WTC11 (cell line): ENCODE measurements at regions not wholly inside any gene's neighbourhood (a gene's known extent, or its start where the extent isn't known, plus 50 kb on each side); places are given as distances from the start of the nearest gene placed in this dataset.

Experiments used
- ATAC-seq: fragments of 200-7000 bp; cut with Tn5 transposase; 2 replicates; pipeline ENCODE4 v1.10.0; 2021; ENCODE audit warnings: mild to moderate bottlenecking, moderate library complexity
- CTCF ChIA-PET: fragments of 300-600 bp; sonication (Branson Sonifier 250); formaldehyde crosslinking; loops from one replicate; lab custom pipeline; 2021; ENCODE audit warnings: antibody characterized with exemption; lab: Charles Lee
- POLR2A ChIA-PET: fragments of 350-600 bp; sonication (Branson Sonifier 250); formaldehyde crosslinking; loops from one replicate; lab custom pipeline; 2021; ENCODE audit warnings: antibody characterized with exemption; lab: Charles Lee
- DNase-seq: peaks from one replicate; pipeline ENCODE4 v3.0.0; 2021; ENCODE audit warnings: low spot score
- H3K27ac Mint-ChIP-seq: 2 replicates; pipeline ENCODE4 v1.8.0; 2021; ENCODE audit warnings: mixed read lengths
- H3K27me3 Mint-ChIP-seq: 2 replicates; pipeline ENCODE4 v1.8.0; 2021; ENCODE audit warnings: low read depth, mild to moderate bottlenecking, moderate library complexity, mixed read lengths
- H3K36me3 Mint-ChIP-seq: 2 replicates; pipeline ENCODE4 v1.8.0; 2021; ENCODE audit warnings: mixed read lengths
- H3K4me1 Mint-ChIP-seq: 2 replicates; pipeline ENCODE4 v1.8.0; 2022; ENCODE audit warnings: mixed read lengths
- H3K4me3 Mint-ChIP-seq: 2 replicates; pipeline ENCODE4 v1.8.0; 2021; ENCODE audit warnings: mild to moderate bottlenecking, moderate library complexity, mixed read lengths
- H3K9me3 Mint-ChIP-seq: 2 replicates; pipeline ENCODE4 v1.8.0; 2021; ENCODE audit warnings: mixed read lengths
- ATF2 ChIP-seq: sonication (generic); formaldehyde crosslinking; IDR thresholded peaks from 2 replicates; pipeline ENCODE4 v1.8.1; 2022; ENCODE audit warnings: low read depth, missing genetic modification reagents, borderline replicate concordance
- ETV6 ChIP-seq: sonication (generic); formaldehyde crosslinking; IDR thresholded peaks from 2 replicates; pipeline ENCODE4 v1.8.1; 2022; ENCODE audit warnings: mild to moderate bottlenecking, missing genetic modification reagents
- FOXK1 ChIP-seq: sonication (generic); formaldehyde crosslinking; IDR thresholded peaks from 2 replicates; pipeline ENCODE4 v1.8.0; 2022; ENCODE audit warnings: mild to moderate bottlenecking, moderate library complexity, missing genetic modification reagents
- GABPB1 ChIP-seq: sonication (generic); formaldehyde crosslinking; IDR thresholded peaks from 2 replicates; pipeline ENCODE4 v1.8.1; 2023; ENCODE audit warnings: mild to moderate bottlenecking, missing genetic modification reagents
- GRHL2 ChIP-seq: fragments of 250-450 bp; sonication (Bioruptor Pico); IDR thresholded peaks from 2 replicates; pipeline ENCODE4 v1.8.0; 2022; ENCODE audit warnings: mild to moderate bottlenecking, moderate library complexity; ENCODE audit not compliant: insufficient replicate concordance, severe bottlenecking
- GTF2I ChIP-seq: fragments of 250-450 bp; sonication (Bioruptor Pico); conservative IDR thresholded peaks from 2 replicates; pipeline ENCODE4 v1.4.0; 2021; ENCODE audit warnings: mild to moderate bottlenecking
- JAZF1 ChIP-seq: fragments of 250-450 bp; sonication (Bioruptor Pico); IDR thresholded peaks from 2 replicates; pipeline ENCODE4 v1.9.0; 2021; ENCODE audit warnings: moderate library complexity, mild to moderate bottlenecking, inconsistent platforms
- NR1H2 ChIP-seq: sonication (generic); formaldehyde crosslinking; IDR thresholded peaks from 2 replicates; pipeline ENCODE4 v1.9.0; 2021; ENCODE audit warnings: mild to moderate bottlenecking, moderate library complexity, missing genetic modification reagents
- OVOL2 ChIP-seq: fragments of 250-450 bp; sonication (Bioruptor Pico); IDR thresholded peaks from 2 replicates; pipeline ENCODE4 v1.9.0; 2021; ENCODE audit warnings: mild to moderate bottlenecking, borderline replicate concordance
- RELA ChIP-seq: sonication (generic); formaldehyde crosslinking; IDR thresholded peaks from 2 replicates; pipeline ENCODE4 v1.8.1; 2022; ENCODE audit warnings: missing genetic modification reagents, mild to moderate bottlenecking, borderline replicate concordance
- TEAD4 ChIP-seq: sonication (generic); formaldehyde crosslinking; IDR thresholded peaks from 2 replicates; pipeline ENCODE4 v1.8.0; 2022; ENCODE audit warnings: mild to moderate bottlenecking, missing genetic modification reagents
- USF1 ChIP-seq: sonication (generic); formaldehyde crosslinking; IDR thresholded peaks from 2 replicates; pipeline ENCODE4 v1.8.0; 2022; ENCODE audit warnings: mild to moderate bottlenecking, missing genetic modification reagents
- ZNF121 ChIP-seq: sonication (generic); formaldehyde crosslinking; IDR thresholded peaks from 2 replicates; pipeline ENCODE4 v1.8.0; 2023; ENCODE audit warnings: missing genetic modification reagents
- ZSCAN18 ChIP-seq: fragments of 250-450 bp; sonication (Bioruptor Pico); IDR thresholded peaks from 2 replicates; pipeline ENCODE4 v2.1.2; 2022; ENCODE audit warnings: mild to moderate bottlenecking, moderate library complexity
- TF ChIP-seq, protein P1 (sequence below): sonication (generic); formaldehyde crosslinking; IDR thresholded peaks from 2 replicates; pipeline ENCODE4 v1.8.0; 2022; ENCODE audit warnings: mild to moderate bottlenecking, missing genetic modification reagents
- TF ChIP-seq, protein P2 (sequence below): sonication (generic); formaldehyde crosslinking; IDR thresholded peaks from 2 replicates; pipeline ENCODE4 v1.8.1; 2022; ENCODE audit warnings: mild to moderate bottlenecking, missing genetic modification reagents, moderate library complexity, borderline replicate concordance
- TF ChIP-seq, protein P3 (sequence below): sonication (generic); formaldehyde crosslinking; conservative IDR thresholded peaks from 2 replicates; pipeline ENCODE4 v1.8.1; 2022; ENCODE audit warnings: mild to moderate bottlenecking, missing genetic modification reagents
- TF ChIP-seq, protein P4 (sequence below): fragments of 250-450 bp; sonication (Bioruptor Pico); IDR thresholded peaks from 2 replicates; pipeline ENCODE4 v1.9.0; 2021; ENCODE audit warnings: mild to moderate bottlenecking, borderline replicate concordance

DNA sequence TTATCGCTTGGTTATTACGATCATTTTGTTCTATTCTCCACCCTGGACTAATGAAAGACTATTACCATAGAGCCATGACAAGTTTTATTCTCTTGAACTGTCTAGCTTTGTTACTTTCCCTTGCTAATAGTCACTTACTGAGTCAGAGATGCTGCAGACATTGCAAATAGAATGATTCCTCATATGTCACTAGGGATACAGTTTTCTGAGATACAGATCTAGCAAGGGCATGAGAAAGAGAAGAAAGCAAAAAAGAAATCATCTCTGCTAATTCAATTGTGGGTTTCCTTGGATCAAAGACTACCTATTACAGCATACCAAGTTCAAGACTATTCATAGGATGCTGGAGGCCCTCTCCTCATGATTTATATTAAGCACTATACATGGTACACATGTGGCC is 204.3 kb downstream of the MBL2 start (continued):
- TF ChIP-seq TEAD4 (no peak), ETV6 (CRISPR knock-in tag) (no peak), USF1 (CRISPR knock-in tag) (no peak)

DNA sequence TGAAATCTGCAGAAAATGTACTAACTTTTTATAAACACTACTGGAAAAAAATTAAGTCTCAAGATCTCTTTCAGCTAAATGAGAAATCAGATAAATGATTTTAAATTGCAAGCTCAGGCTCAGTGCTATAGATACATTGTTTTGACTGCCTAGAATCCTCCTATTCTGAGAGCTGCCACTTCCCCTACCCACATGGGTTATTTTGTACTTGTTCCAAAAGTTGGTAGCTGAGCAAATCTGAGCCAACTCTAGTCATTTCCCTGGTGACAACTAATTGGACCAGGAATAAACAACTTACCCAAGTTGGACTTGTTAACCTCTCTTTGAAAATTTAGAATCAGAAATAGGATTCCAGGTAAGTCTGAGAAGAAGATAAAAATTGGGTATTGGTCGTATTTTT is 202.1 kb downstream of the MBL2 start:
- CTCF ChIA-PET, result interaction anchor here (1.6 to 1.8 kb wide), 2 partner anchors 257 to 262 kb away, joined by 6 to 8 read pairs; partner anchors contain the start of gene DKK1
- H3K4me3 Mint-ChIP-seq, result no peak overlapping the region
- no peak for DNase-seq

DNA sequence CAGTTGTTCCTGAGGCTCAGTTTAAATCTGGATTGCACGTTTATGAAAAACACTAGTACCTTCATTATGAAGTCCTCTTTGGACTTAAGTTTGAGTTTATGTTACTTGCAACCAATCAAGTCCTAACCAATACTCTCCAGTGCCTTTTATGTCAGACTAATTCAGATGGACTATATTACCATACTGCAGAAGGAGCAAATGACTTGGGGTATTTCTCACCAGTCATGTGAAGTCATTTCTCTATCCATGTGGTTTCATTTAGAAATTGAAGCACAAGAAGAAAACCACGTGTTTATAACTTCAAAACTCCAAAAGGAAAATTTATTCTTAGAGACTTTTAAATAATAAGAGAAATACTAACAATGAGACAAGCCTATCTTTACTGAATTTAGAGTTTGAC is 201.6 kb downstream of the MBL2 start:
- Mint-ChIP-seq H3K9me3 (no peaks in the 10 kb centered on the region), H3K27ac (no peak overlapping the region), H3K4me3 (no peak overlapping the region), H3K4me1 (no peaks in the 10 kb centered on the region), H3K27me3 (no peaks in the 10 kb centered on the region; the same call in 1 of the 2 replicates), H3K36me3 (no peaks in the 10 kb centered on the region)
- CTCF ChIA-PET, result interaction anchor here (1.6 to 1.8 kb wide), 2 partner anchors 257 to 263 kb away, joined by 6 to 8 read pairs; partner anchors contain the start of gene DKK1
- POLR2A ChIA-PET, result no interaction called here
- DNase-seq (no peak), ATAC-seq (no peak)
- TF ChIP-seq GRHL2 (no peak), ZNF121 (CRISPR knock-in tag) (no peak), OVOL2 (CRISPR knock-in tag) (no peak), GABPB1 (CRISPR knock-in tag) (no peak), JAZF1 (CRISPR knock-in tag) (no peak), ZSCAN18 (no peak), ATF2 (CRISPR knock-in tag) (no peak)
- TF ChIP-seq, protein P1, sequence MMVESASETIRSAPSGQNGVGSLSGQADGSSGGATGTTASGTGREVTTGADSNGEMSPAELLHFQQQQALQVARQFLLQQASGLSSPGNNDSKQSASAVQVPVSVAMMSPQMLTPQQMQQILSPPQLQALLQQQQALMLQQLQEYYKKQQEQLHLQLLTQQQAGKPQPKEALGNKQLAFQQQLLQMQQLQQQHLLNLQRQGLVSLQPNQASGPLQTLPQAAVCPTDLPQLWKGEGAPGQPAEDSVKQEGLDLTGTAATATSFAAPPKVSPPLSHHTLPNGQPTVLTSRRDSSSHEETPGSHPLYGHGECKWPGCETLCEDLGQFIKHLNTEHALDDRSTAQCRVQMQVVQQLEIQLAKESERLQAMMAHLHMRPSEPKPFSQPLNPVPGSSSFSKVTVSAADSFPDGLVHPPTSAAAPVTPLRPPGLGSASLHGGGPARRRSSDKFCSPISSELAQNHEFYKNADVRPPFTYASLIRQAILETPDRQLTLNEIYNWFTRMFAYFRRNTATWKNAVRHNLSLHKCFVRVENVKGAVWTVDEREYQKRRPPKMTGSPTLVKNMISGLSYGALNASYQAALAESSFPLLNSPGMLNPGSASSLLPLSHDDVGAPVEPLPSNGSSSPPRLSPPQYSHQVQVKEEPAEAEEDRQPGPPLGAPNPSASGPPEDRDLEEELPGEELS, result no peak
- TF ChIP-seq, protein P2, sequence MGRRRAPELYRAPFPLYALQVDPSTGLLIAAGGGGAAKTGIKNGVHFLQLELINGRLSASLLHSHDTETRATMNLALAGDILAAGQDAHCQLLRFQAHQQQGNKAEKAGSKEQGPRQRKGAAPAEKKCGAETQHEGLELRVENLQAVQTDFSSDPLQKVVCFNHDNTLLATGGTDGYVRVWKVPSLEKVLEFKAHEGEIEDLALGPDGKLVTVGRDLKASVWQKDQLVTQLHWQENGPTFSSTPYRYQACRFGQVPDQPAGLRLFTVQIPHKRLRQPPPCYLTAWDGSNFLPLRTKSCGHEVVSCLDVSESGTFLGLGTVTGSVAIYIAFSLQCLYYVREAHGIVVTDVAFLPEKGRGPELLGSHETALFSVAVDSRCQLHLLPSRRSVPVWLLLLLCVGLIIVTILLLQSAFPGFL (CRISPR knock-in tag), result no peak

More for the DNA sequence above, 202.1 kb downstream of the MBL2 start:
- POLR2A ChIA-PET, result no interaction called here
- Mint-ChIP-seq H3K4me1 (no peaks in the 10 kb centered on the region), H3K36me3 (no peaks in the 10 kb centered on the region), H3K27me3 (no peaks in the 10 kb centered on the region; the same call in 1 of the 2 replicates), H3K27ac (no peak overlapping the region), H3K9me3 (no peaks in the 10 kb centered on the region)
- no peak for TF ChIP-seq GTF2I
- no peak for TF ChIP-seq NR1H2 (CRISPR knock-in tag)
- TF ChIP-seq, protein P3, sequence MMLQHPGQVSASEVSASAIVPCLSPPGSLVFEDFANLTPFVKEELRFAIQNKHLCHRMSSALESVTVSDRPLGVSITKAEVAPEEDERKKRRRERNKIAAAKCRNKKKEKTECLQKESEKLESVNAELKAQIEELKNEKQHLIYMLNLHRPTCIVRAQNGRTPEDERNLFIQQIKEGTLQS (CRISPR knock-in tag), result no peak
- TF ChIP-seq RELA (CRISPR knock-in tag), result no peak
- TF ChIP-seq, protein P4, sequence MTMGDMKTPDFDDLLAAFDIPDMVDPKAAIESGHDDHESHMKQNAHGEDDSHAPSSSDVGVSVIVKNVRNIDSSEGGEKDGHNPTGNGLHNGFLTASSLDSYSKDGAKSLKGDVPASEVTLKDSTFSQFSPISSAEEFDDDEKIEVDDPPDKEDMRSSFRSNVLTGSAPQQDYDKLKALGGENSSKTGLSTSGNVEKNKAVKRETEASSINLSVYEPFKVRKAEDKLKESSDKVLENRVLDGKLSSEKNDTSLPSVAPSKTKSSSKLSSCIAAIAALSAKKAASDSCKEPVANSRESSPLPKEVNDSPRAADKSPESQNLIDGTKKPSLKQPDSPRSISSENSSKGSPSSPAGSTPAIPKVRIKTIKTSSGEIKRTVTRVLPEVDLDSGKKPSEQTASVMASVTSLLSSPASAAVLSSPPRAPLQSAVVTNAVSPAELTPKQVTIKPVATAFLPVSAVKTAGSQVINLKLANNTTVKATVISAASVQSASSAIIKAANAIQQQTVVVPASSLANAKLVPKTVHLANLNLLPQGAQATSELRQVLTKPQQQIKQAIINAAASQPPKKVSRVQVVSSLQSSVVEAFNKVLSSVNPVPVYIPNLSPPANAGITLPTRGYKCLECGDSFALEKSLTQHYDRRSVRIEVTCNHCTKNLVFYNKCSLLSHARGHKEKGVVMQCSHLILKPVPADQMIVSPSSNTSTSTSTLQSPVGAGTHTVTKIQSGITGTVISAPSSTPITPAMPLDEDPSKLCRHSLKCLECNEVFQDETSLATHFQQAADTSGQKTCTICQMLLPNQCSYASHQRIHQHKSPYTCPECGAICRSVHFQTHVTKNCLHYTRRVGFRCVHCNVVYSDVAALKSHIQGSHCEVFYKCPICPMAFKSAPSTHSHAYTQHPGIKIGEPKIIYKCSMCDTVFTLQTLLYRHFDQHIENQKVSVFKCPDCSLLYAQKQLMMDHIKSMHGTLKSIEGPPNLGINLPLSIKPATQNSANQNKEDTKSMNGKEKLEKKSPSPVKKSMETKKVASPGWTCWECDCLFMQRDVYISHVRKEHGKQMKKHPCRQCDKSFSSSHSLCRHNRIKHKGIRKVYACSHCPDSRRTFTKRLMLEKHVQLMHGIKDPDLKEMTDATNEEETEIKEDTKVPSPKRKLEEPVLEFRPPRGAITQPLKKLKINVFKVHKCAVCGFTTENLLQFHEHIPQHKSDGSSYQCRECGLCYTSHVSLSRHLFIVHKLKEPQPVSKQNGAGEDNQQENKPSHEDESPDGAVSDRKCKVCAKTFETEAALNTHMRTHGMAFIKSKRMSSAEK, result no peak
- TF ChIP-seq ATF2 (CRISPR knock-in tag), result no peak
- no peak for TF ChIP-seq FOXK1 (CRISPR knock-in tag)
- no peak for ATAC-seq
